ENCODE measurements at regions not wholly inside any gene's neighbourhood (a gene's known extent, or its start where the extent isn't known, plus 50 kb on each side); places are given as distances from the start of the nearest gene placed in this dataset.

DNA sequence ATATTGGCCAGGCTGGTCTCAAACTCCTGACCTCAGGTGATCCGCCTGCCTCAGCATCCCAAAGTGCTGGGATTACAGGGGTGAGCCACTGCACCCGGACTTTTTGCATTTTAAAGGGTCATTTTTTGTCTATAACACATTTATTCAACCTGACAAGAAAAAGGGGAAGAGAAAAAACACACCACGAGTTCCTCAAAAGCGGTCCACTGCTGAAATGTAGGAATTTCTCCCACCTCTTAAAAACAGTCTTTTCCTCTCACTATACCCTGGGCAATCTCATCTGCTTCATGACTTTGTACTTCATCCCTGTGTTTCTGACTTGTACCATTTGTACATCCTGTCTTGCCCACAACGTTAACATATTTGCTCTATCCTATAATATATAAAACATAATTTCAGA lies 413.3 kb upstream of the PTBP2 start:
- TF ChIP-seq CTCF (conservative IDR thresholded peaks at IDR 0.05): no peak
- TF ChIP-seq EZH2 (IDR thresholded peaks at IDR 0.05; ENCODE audit: low read depth): no peak

All from PC-9 (cell line).